ENCODE measurements at regions not wholly inside any gene's neighbourhood (a gene's known extent, or its start where the extent isn't known, plus 50 kb on each side); places are given as distances from the start of the nearest gene placed in this dataset.

GRCh38 chr4:129246910-129247461, 151.0 kb downstream of the C4orf33 start:
- TF ChIP-seq EZH2 (IDR thresholded peaks at IDR 0.05; ENCODE audit: insufficient read depth, poor library complexity, severe bottlenecking) (no peak), EZH2phosphoT487 (IDR thresholded peaks at IDR 0.05; ENCODE audit: insufficient read depth, low read depth) (no peak)

All from GM23248 (cell line).